Activated naive CD4-positive, alpha-beta T cell treated with anti-CD3 and anti-CD28 coated beads, Interleukin-2, amount 50 U/mL, for 24 hours (primary cell): ENCODE measurements at regions not wholly inside any gene's neighbourhood (a gene's known extent, or its start where the extent isn't known, plus 50 kb on each side); places are given as distances from the start of the nearest gene placed in this dataset.

ENCODE experiments used
- H3K27ac Mint-ChIP-seq: one replicate; pipeline ENCODE4 v1.8.0; 2021; ENCODE audit warnings: mild to moderate bottlenecking, mixed read lengths
- H3K27me3 Mint-ChIP-seq: one replicate; pipeline ENCODE4 v1.8.0; 2021; ENCODE audit warnings: mixed read lengths
- H3K36me3 Mint-ChIP-seq: one replicate; pipeline ENCODE4 v1.8.0; 2021; ENCODE audit warnings: mixed read lengths
- H3K4me1 Mint-ChIP-seq: one replicate; pipeline ENCODE4 v1.8.0; 2021; ENCODE audit warnings: mixed read lengths
- H3K4me3 Mint-ChIP-seq: one replicate; pipeline ENCODE4 v1.8.0; 2021; ENCODE audit warnings: mild to moderate bottlenecking, mixed read lengths
- H3K9me3 Mint-ChIP-seq: one replicate; pipeline ENCODE4 v1.8.0; 2021; ENCODE audit warnings: mixed read lengths

DNA sequence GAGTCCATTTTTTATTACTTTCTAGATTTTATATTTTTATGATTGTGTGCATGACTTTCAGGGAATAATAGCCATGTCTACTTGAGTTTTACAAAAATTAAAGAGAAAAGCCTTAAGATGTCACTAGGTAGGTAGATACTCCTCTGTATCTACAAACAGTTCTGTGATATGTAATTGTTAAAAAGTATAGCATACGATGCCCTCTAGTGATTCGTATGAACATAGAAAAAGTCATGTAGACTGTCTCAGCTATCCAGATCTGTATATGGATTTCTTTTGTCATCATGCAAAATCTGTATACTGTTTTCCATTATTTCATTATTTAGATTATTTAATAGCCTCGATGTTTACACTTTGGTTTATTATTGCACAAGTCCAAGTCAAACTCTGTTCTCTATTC is 856.6 kb downstream of the CENPC start:
- Mint-ChIP-seq H3K36me3 (no peaks in the 10 kb centered on the region), H3K9me3 (no peaks in the 10 kb centered on the region), H3K4me1 (no peaks in the 10 kb centered on the region), H3K27me3 (no peaks in the 10 kb centered on the region), H3K27ac (no peak overlapping the region), H3K4me3 (no peak overlapping the region)

DNA sequence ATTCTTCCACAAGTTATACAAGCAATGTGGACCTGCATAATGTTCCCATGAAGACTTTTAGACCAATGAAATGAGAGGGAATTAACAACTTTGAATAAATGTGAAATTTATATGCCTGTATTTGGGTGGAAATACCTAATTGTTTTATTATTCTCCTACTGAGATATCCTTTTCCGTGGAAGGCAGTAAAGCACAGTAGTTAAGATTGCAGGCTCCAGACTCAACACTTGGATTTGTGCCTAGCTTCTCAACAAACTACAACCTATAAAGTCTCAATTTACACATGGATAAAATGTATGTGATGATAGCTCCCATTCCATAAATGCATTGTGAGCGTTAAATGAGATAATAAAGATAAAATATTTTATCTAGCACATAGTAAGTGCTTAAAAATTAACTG is 857.8 kb downstream of the CENPC start:
- Mint-ChIP-seq H3K27me3 (no peaks in the 10 kb centered on the region), H3K27ac (no peak overlapping the region), H3K9me3 (no peaks in the 10 kb centered on the region), H3K36me3 (no peaks in the 10 kb centered on the region), H3K4me1 (no peaks in the 10 kb centered on the region), H3K4me3 (no peak overlapping the region)

DNA sequence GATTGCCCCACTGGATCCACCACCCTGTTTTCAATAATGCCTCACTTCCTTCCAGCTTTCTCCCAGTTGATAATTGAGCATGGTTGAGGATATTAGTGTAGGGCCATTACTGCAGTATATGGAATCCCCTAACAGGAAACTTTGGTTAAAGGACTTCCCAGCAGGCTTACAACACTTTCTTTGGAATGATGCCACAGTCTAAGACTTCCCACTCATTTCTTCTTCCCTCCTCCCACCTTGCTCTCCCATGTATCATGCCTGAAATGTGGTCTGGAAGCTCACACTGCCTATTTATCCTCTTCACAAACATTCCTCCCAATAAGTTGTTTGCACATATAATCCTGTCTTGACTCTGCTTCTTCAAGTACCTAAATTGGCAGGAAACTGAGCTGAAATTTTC is 863.3 kb downstream of the CENPC start:
- no peak overlapping the region for H3K27ac Mint-ChIP-seq
- peaks cover 5% of the 10 kb centered on the region for H3K9me3 Mint-ChIP-seq

DNA sequence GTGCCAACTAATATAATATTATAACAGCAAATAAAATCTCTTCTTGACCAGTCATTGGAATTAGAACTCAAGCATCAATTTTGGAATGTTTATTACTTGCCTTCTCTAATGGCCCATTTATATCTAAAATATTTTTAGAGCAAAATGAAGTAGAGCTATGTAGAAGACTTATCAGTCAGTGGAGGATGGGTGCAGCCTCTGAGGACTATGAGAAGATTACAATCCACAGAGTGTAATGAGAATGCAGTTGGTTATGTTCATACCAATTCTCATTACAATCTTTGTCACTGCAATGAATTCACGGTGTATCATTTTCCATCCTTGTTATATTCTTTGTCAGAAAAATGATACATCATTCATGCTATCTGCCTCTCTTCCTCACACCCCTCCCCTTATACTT is 878.1 kb downstream of the CENPC start:
- Mint-ChIP-seq H3K36me3 (no peaks in the 10 kb centered on the region), H3K27ac (no peak overlapping the region), H3K4me1 (no peaks in the 10 kb centered on the region)

More for the DNA sequence above, 863.3 kb downstream of the CENPC start:
- Mint-ChIP-seq H3K4me1 (no peaks in the 10 kb centered on the region), H3K27me3 (no peaks in the 10 kb centered on the region), H3K36me3 (no peaks in the 10 kb centered on the region), H3K4me3 (no peak overlapping the region)

DNA sequence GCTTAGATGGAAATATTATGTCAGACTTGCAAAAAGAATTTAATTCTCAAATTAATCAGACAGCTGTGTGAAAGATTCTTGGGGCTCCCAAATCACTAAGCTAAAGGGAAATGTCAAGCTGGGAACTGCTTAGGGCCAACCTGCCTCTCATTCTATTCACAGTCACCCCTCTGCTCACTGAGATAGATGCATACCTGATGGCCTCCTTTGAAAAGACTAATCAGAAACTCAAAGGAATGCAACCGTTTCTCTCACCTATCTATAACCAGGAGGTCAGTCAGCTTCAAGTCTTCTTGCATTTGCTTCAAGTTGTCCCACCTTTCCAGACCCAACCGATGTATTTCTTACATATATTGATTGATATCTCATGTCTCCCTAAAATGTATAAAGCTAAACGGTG is 882.7 kb downstream of the CENPC start:
- H3K27me3 Mint-ChIP-seq, result no peaks in the 10 kb centered on the region
- H3K4me3 Mint-ChIP-seq, result no peak overlapping the region
- no peaks in the 10 kb centered on the region for H3K4me1 Mint-ChIP-seq
- H3K36me3 Mint-ChIP-seq, result no peaks in the 10 kb centered on the region
- H3K9me3 Mint-ChIP-seq, result no peaks in the 10 kb centered on the region
- H3K27ac Mint-ChIP-seq, result no peak overlapping the region

More for the DNA sequence above, 878.1 kb downstream of the CENPC start:
- H3K9me3 Mint-ChIP-seq, result peaks cover 4% of the 10 kb centered on the region
- no peak overlapping the region for H3K4me3 Mint-ChIP-seq
- H3K27me3 Mint-ChIP-seq, result no peaks in the 10 kb centered on the region

DNA sequence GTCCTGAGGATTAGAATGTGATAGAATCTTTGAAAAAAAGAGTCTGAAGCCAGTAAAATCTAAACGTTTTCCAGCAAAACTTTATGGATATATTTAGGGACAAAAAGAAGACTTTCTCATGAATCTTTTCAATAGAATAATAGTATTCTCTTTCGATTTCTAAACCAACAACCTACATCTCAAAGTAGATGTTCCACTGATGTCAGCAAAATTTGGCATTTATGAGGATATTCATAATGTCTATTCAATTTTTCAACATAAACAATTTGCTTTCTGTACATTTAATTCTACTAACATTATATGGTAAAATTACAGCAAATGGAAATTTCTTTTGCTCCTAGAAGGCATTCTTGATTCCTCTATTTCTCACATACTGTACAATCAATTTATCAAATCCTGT is 886.5 kb downstream of the CENPC start:
- H3K27ac Mint-ChIP-seq, result no peak overlapping the region
- H3K4me1 Mint-ChIP-seq, result no peaks in the 10 kb centered on the region
- no peak overlapping the region for H3K4me3 Mint-ChIP-seq
- no peaks in the 10 kb centered on the region for H3K27me3 Mint-ChIP-seq
- no peaks in the 10 kb centered on the region for H3K9me3 Mint-ChIP-seq
- H3K36me3 Mint-ChIP-seq, result no peaks in the 10 kb centered on the region

DNA sequence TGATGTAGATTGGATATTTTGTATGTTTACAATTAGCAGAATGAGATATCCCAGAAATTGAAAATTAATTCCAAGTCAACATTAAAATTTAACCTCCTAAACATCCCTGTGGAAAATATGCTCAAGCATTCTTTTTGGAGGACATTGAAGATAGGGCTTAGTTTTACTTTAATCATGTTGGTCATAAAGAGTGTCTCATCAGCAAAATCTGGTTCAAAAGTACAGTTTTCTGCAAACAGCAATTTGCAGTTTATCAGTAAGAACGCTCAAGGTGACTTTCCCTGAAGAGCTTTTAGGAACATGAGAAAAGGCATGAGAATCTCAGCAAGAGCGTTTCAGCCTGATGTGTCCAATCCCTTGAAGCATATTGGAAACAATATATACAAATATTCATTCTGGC is 889.8 kb downstream of the CENPC start:
- no peaks in the 10 kb centered on the region for H3K27me3 Mint-ChIP-seq
- H3K27ac Mint-ChIP-seq, result no peak overlapping the region
- H3K4me3 Mint-ChIP-seq, result no peak overlapping the region
- H3K36me3 Mint-ChIP-seq, result no peaks in the 10 kb centered on the region
- no peaks in the 10 kb centered on the region for H3K9me3 Mint-ChIP-seq
- no peaks in the 10 kb centered on the region for H3K4me1 Mint-ChIP-seq

DNA sequence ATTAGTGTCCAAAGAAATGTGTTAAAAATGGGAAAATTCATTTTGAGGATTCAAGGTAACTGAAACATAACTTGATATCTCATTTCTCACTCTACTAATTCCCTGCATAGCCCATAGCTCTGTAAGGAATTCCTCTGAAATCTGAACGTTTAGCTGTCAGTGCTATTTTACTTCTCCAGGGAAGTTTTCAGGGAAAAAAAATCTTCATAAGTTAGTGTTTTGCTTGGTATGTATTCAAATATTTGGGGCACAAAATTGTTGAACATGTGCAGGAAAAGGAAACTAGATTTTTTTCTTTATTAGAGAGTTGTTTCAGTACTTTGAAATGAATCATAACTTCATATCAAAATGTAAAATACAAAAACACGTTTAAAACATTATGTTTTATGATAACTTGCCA is 891.4 kb downstream of the CENPC start:
- Mint-ChIP-seq H3K27me3 (no peaks in the 10 kb centered on the region), H3K4me1 (no peaks in the 10 kb centered on the region), H3K36me3 (no peaks in the 10 kb centered on the region), H3K4me3 (no peak overlapping the region), H3K27ac (no peak overlapping the region), H3K9me3 (no peaks in the 10 kb centered on the region)

DNA sequence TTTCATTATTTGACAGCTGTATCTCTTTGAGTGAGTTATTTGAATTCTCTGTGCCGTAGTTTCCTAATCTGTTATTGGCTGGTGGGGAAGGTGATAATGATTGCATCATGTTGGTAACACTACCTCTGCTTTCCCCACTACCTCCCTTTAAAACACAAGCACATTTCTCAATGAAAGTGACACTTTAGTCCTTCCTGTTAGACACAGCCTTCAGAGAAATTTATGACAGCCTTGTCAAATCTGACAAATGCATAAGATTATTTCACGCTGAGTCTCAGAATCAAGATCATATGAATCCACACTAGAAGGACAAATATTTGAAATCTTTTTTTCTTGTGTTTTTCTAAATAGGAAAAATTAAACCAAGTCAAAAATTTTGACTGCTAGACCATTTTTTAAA is 896.1 kb downstream of the CENPC start:
- Mint-ChIP-seq H3K27ac (no peak overlapping the region), H3K4me1 (no peaks in the 10 kb centered on the region), H3K9me3 (no peaks in the 10 kb centered on the region), H3K27me3 (no peaks in the 10 kb centered on the region), H3K36me3 (no peaks in the 10 kb centered on the region), H3K4me3 (no peak overlapping the region)

DNA sequence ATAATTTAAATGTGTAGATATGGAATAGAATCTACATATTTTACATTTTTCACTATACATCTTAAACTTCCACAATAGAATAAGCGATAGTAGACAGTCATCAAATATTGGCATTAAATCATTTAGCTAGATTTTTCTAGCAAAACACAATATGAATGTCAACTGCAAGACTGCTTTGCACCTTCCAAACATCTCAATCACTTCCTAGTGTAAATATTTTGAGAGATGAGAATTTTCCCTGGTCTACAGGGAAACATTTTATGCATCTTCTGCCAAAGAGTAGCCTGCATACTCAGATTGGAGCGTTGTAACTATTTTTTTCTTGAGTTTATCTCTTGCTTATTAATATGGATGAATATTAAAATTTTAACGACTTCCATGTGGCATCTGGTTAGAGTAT is 897.4 kb downstream of the CENPC start:
- Mint-ChIP-seq H3K4me1 (no peaks in the 10 kb centered on the region), H3K27ac (no peak overlapping the region), H3K9me3 (no peaks in the 10 kb centered on the region), H3K36me3 (no peaks in the 10 kb centered on the region), H3K27me3 (no peaks in the 10 kb centered on the region), H3K4me3 (no peak overlapping the region)

DNA sequence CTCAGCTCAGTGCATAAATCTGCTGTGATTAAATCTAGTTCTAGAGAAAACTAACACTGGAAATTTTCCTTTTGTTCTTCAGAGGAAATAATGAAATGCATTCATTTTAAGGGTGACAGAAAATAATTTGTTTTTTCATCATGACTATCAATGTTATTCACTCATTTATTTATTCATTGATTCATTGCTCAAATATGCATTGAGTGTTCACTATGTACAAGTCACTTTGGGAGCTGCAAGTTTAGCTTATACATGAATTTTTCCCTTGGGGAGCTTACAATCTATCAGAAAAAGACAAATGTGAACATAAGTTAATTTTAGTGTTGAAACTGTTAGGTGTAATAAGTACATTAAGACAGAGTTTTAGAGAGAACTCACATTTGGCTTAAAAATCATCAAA is 897.8 kb downstream of the CENPC start:
- Mint-ChIP-seq H3K4me3 (no peak overlapping the region), H3K36me3 (no peaks in the 10 kb centered on the region), H3K4me1 (no peaks in the 10 kb centered on the region), H3K27ac (no peak overlapping the region), H3K9me3 (no peaks in the 10 kb centered on the region), H3K27me3 (no peaks in the 10 kb centered on the region)

DNA sequence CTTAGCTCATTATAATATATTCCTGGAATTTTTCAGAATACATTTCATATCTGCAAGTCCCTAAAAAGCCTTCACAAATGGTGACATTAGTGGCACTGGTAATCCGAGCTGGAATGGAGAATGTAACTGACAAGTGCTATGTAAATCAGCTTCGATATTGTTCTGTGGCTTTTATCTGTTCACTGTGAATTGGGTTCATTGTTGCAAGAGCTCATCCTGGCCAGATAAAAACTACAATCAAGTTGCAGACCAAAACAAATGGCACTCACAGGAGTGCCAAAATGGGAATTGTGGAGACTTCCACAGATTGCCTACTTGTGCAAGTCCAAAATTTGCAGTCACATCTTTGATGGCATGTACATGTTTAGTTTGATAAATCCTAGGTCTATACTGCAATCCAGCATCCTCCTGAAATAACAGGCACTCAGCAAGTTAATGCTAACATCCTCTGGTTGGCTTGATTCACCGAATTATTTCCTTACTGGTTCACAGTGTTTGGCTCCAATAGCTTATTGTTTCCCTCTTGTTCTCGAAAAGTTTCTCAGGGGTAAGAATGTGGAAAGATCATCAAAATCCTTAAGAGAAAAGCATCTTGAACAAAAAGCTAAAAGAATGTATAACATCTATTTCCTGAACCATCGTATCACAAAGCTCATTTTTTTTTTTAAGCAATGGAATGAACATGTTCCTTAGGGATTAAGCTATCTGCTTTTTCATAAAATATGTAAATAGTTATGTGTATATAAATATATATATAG is 904.9 kb downstream of the CENPC start:
- Mint-ChIP-seq H3K4me1 (no peaks in the 10 kb centered on the region), H3K9me3 (no peaks in the 10 kb centered on the region), H3K27me3 (no peaks in the 10 kb centered on the region), H3K36me3 (no peaks in the 10 kb centered on the region), H3K4me3 (no peak overlapping the region), H3K27ac (no peak overlapping the region)

DNA sequence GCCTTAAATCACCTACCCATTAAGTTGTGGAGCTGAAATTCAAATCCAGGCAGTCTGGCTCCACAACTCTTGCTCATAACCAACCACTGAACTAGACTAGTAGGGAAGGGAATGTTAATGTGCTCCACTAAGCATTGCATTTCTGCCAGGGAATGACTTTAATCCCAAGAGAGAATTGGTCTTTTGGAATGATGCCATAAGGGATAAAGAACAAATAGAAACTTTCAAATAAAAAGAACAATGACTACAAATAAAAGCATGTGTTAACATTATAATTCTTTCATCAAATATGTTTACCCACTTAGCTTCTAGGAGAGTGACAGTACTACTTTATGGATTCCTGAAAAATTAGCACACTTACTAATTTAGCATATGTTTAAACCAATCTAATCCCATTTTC is 905.9 kb downstream of the CENPC start:
- no peak overlapping the region for H3K4me3 Mint-ChIP-seq
- H3K9me3 Mint-ChIP-seq, result no peaks in the 10 kb centered on the region
- no peak overlapping the region for H3K27ac Mint-ChIP-seq
- no peaks in the 10 kb centered on the region for H3K36me3 Mint-ChIP-seq
- no peaks in the 10 kb centered on the region for H3K27me3 Mint-ChIP-seq
- no peaks in the 10 kb centered on the region for H3K4me1 Mint-ChIP-seq

DNA sequence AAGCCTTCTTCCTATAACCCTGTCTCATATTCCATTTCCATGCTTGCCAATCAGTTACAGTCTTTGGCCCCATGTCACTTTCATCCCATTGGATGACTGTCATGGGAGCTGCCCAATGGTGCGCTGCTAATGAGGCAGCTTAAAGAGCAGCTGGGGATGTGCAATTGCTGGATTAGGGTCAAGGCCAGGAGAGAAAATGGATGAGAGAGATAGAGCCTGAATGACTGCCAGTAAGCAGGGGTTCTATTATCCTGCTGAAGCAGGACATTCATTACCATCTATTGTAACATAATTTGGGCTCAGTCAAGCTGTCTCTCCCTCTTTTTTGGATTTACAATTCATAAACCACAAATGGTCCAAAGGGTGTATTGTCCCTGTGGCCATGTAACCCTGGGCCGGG is 909.0 kb downstream of the CENPC start:
- no peaks in the 10 kb centered on the region for H3K27me3 Mint-ChIP-seq
- H3K27ac Mint-ChIP-seq, result no peak overlapping the region
- H3K4me1 Mint-ChIP-seq, result no peaks in the 10 kb centered on the region
- H3K9me3 Mint-ChIP-seq, result no peaks in the 10 kb centered on the region
- no peaks in the 10 kb centered on the region for H3K36me3 Mint-ChIP-seq
- H3K4me3 Mint-ChIP-seq, result no peak overlapping the region

DNA sequence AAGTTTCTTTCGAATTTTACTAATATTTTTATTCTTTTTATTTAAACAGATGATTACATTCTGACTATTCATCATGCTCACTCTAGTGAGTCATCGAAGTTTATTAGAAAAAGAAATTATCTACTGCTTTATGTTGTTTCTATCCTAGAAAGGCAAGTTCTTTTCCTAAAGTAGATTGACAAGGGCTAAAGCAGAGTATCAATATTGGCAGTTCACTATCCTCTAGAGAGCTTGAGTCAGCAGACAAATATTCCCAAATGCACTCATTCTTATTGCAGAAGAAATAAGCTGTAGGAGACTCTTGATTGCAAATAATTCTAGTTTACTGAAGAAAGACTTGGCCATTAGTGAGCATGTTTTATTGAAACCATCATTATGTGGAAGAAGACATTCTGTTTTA is 911.8 kb downstream of the CENPC start:
- no peaks in the 10 kb centered on the region for H3K9me3 Mint-ChIP-seq
- H3K27me3 Mint-ChIP-seq, result no peaks in the 10 kb centered on the region
- H3K36me3 Mint-ChIP-seq, result no peaks in the 10 kb centered on the region
- no peaks in the 10 kb centered on the region for H3K4me1 Mint-ChIP-seq
- H3K27ac Mint-ChIP-seq, result no peak overlapping the region
- H3K4me3 Mint-ChIP-seq, result no peak overlapping the region

DNA sequence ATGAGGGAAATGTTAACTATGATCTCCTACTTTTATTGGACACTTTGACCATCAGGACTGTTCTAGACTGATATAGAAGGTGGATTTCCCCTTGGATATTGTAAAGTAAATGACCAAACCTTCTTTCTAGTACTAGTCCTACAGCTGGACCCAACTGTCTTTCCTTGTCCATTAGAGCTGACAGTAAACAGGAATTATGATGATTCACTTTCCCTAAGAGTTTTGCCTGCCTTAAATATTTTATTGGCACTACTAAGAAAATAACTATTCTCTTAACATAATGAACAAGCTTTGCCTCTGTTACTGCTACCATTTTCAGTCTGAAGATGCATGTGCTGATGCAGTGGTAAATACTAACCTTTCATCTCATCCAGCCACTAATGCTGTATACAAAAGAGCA is 915.4 kb downstream of the CENPC start:
- Mint-ChIP-seq H3K4me3 (no peak overlapping the region), H3K9me3 (no peaks in the 10 kb centered on the region), H3K36me3 (no peaks in the 10 kb centered on the region), H3K27me3 (no peaks in the 10 kb centered on the region), H3K4me1 (no peaks in the 10 kb centered on the region), H3K27ac (no peak overlapping the region)

DNA sequence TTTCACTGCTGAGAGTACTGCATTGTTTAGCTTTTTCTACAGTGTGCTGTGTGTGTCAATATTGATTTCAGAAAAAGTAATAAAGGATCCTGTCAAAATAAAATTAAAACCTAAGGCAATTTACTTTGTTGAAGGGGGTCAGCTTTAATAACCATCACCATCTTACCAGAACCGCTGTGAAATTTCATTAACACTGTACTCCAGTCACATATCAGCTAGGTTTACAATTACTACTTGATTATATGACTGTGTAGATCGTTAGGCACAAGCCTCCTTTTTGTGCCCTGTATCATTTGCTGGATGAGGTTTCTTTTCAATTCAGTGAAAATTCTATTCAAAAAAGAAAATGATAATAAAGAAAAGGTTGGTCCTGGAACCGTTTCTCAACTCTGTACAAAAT is 917.2 kb downstream of the CENPC start:
- Mint-ChIP-seq H3K27me3 (no peaks in the 10 kb centered on the region), H3K27ac (no peak overlapping the region), H3K36me3 (no peaks in the 10 kb centered on the region), H3K4me3 (no peak overlapping the region), H3K9me3 (no peaks in the 10 kb centered on the region), H3K4me1 (no peaks in the 10 kb centered on the region)
